Activated T-cell treated with anti-CD3 and anti-CD28 coated beads, Interleukin-2, amount 50 U/mL, for 48 hours (primary cell): ENCODE measurements at regions not wholly inside any gene's neighbourhood (a gene's known extent, or its start where the extent isn't known, plus 50 kb on each side); places are given as distances from the start of the nearest gene placed in this dataset.
"Not testable (repeated sequence)": the region's sequence is repeated elsewhere in the genome, so short reads cannot be mapped to it uniquely, and the experiment has no call there.

Experiments
- DNase-seq, 2 experiments: peaks; one replicate each; pipeline ENCODE4 v3.0.0-alpha.2; 2020

DNA sequence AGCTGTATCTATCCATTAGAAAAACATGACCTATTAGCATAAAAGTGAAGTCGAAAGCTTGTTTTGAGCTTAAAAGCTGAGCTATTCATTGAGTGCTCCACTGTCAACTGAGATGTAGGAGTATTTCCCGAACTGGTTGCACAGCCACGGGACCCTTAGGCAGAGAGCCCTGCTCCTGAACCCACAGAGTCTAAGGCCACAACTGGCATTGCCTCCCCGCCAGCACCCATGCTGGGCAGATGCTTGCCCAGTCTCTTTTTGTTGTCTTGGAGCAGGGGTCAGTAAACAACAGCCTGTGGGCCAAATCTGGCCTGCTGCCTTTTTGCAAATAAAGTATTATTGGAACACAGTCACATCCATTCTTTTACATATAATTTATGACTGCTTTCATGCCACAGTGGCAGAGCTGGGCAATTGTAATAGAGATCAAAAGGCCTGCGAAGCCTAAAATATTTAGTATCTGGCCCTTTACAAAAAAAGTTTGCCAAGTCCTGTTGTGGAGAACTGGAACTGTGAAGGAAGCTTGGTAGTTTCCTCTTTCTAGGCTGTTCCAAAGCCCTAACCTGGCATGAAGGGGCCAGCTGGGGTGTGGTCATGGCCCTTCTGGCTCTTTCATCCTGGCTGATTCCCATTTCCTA lies 58.4 kb upstream of the WAPL start:
- no peak for DNase-seq

DNA sequence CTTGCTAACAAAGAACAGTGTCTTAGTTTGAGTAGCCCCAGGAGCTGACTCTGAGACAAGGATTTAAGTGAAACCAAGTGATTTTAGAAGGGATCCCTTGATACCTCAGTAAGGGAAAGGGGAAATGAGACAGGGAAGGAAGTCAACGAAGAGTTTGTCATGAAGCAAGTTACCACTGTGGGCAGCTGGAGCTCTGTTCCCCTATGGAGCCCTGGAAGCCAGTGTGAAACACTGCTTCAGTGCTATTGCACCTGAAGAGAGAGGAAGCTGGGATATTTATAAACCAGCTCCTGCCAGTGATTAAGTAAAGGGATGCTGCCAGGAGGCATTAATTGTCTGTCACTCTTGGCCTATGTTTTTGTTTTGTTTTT lies 58.9 kb upstream of the WAPL start:
- DNase-seq, result no peak

DNA sequence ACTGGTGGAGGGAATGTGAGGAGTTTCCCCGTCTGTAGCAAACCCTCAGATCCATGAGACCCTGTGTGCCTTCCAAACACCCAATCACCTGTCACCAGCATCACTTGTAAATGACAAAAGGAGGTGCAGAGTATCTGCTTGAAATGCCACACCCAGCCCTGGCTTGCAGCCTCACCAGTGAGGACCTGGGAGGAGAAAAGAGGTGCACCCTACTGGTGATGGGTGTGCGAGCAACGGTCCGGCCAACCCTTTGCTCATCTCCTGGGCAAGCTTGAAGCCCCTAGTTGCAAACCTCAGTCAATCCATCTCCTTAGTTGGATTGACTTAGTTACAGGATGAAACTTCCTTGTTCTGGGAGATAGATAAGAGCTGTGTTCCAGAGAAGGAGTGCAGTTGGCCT lies 62.4 kb upstream of the WAPL start:
- DNase-seq, result peak in 1 of 2 experiments; percentile 28

DNA sequence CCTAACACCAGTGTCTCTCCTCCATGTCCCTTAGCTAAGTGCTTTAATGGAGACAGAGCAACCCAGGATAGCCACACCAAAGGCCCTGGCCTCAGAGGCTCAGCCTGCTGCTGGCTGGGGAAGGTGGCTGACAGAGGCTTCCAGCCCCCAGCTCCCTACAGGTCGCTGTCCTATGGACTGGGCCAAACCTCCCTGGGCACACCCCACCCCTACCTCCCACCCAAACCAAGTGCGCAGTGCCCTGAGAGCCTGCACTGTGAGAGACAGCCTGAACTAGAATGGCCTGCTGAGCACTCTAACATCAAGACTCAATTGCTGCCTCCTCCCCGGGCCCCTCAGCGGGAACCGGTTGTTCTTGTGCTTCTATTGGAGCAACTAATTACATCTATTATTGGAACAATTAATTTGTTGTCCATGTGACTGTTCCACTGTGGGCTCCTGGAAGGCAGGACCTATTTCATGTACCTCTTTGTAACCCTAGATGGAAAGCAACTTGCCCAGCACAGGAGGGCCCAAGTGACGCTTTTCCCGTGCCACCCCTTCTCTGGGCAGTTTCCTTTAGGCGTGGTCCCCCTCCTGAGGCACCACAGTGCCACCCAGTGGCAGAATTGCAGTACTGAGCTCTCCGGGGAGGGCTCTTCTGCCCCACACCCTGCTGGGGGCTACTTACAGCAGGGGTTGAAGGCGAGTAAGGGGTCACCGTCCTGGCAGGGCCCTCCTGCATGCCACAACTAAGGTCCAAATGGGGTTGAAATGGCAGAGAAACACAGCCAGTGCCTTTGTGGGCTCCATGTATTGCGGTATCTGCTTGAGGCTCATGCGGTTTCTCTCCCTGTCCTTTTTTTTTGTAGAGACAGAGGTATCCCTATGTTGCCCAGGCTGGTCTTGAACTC lies 63.7 kb upstream of the WAPL start:
- peak; percentile 80 to 83 for DNase-seq

DNA sequence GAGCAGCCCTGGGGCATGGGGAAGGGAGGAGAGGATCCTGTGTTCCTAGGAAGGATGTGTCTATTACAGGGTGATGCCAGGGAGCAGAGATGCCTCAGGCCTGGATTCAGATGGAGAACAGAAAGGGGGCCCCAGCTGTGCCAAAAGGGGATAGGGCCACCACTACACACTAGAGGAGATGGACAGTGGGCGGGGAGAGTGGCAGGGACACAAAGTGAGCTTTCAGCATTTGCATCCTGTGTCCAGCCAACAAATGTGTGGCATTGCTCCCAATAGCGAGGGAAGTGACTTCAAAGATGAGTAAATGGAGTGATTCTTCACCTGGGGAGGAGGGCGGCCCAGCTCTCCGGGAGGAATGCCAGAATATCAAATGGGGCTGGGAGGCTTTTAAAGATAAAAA lies 64.9 kb upstream of the WAPL start:
- no peak for DNase-seq

DNA sequence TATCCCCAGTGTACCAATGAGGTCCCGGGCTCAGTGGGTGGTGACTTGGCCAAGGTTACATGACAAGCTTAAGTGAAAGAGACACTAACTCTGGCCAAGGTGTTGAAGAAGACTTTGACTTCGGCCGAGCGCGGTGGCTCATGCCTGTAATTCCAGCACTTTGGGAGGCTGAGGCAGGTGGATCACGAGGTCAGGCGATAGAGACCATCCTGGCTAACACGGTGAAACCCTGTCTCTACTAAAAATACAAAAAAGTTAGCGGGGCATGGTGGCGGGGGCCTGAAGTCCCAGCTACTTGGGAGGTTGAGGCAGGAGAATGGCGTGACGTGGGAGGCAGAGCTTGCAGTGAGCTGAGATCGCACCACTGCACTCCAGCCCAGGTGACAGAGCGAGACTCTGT lies 65.6 kb upstream of the OPN4 start:
- DNase-seq, result not testable (repeated sequence)

DNA sequence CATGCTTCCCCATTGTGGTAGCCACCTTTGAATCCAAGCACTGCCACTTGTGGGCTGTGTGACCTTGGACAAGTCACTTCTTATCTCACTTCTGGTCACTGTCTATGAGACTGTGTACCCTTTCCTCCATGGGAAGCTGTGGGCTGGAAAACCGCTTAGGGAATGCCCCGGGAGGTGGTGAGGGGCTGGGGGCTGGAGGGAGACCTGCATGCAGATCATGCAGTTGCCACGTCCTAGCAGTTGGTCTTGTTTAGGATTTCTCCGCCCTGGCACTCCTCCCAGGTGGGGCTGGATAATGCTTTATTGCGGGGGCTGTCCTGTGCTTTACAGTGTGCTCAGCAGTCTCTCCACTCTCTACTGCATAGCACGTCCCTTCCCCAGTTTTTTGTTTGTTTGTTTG lies 62.9 kb upstream of the OPN4 start:
- no peak for DNase-seq

DNA sequence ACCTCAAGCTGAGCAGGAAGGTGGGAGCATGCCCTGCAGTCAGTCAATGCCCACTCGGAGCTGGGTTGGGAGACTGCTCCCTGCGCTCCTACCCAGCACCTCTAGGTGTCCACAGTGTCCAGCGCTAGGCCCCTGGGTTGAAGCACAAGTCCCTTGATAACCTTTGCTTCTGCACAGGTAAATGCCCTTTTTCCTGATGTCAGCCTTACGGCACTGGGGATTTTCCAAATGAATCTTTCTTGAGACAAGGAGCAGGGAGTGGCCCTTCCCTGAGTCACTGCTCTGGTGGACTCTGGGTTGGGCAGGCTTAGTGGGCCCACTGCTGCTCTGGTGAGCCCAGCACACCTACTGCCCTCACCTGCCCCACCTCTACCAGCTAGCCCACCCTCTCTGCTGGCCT lies 61.9 kb upstream of the OPN4 start:
- no peak for DNase-seq

DNA sequence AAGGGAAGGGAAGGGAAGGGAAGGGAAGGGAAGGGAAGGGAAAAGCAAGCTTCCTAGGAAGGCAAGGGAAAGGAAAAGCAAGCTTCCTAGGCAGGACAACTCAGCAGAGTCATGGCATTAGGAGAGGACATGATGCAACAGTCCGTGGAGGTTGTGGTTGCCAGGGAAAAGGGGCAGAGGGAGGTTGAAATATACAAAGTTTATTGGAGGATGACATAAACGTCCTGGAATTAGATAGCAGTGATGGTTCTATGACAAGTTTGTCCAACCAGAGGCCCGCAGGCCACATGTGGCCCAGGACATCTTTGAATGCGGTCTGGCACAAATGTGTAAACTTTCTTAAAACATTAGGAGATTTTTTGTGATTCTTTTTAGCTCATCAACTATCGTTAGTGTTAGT lies 59.8 kb upstream of the OPN4 start:
- no peak for DNase-seq

DNA sequence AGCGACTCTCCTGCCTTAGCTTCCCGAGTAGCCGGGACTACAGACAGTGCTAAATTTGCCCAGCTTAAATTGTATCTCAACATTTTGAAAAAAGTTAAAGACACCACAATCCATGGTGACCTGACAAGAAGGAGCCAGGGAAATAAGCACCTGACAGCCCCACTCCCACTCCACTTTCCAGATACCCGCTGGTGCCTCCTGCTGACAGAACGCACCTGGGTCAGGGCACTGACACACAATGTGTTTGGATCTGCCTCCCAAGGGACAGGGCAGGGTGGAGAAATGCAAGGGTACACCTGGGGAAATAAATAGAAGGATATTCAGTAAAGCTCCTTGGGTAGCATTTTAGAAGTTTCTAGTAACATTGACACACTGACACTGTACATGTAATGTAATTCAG lies 58.9 kb upstream of the OPN4 start:
- DNase-seq, result no peak

DNA sequence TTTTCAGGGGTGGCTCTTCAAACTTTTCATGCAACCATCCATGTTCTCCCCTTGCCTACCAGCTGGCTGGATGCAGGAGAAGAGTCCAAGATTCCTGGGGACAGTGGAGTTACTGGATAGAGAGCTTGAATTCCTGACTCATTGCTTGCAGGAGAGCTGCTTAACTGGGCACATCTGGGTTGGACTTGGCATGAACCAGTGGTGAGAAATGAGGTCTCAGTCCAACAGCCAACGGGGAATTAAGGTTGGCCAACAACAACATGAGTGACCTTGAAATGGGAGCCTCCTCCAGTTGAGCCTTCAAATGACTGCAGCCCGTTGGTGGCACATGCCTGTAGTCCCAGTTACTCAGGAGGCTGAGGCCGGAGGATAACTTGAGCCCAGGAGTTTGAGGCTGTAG lies 58.1 kb upstream of the OPN4 start:
- DNase-seq, result no peak

DNA sequence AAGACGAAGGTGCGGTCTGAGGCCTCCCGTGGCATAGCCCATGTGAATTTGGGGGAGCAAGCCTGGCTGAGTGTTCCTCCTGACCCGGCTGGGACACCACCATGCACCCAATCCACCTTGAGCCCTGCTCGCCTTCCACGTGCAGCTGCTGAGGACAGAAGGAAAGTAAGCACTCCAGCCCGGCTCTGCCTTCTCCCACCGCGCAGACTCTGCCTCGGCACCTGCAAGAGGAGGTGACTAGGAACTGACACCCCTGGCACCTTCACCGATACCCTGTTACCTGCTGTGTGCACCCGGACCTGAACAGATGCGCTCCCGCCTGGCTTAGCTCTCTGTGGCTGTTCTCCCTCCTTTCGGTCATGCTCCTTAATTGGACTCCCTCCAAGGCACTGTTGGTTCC lies 57.0 kb upstream of the OPN4 start:
- DNase-seq, result no peak

DNA sequence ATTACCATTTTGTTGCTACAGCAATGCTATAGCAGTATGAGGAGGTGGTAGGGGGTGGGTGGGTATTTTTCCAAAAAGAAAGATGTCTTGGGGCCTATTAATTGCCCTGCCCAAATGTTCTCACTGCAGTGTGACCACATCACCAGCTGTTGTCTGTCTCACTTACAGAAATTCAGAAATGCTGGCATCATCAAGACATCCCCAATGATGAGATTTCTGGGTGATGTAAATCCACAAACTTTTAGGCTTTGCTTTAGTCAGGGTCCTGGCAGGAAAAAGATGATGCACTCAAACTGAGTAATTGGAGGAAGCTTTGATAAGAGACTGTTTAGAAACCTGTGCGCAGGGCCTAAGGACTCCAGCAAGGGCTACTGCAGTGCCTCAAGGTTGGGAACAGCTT lies 56.2 kb upstream of the OPN4 start:
- DNase-seq, result no peak

DNA sequence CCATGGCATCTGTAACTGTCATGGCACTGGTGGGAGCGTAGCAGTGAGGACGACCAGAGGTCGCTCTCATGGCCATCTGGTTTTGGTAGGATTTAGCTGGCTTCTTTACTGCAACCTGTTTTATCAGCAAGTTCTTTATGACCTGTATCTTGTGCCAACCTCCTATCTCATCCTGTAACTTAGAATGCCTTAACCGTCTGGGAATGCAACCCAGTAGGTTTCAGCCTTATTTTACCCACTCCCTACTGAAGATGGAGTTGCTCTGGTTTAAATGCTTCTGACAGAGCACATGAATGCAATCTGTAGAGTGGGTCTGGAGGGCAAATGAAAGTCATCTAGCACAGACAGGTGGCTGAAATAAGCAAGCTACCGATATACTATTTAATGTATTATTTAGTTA lies 55.3 kb upstream of the OPN4 start:
- no peak for DNase-seq

DNA sequence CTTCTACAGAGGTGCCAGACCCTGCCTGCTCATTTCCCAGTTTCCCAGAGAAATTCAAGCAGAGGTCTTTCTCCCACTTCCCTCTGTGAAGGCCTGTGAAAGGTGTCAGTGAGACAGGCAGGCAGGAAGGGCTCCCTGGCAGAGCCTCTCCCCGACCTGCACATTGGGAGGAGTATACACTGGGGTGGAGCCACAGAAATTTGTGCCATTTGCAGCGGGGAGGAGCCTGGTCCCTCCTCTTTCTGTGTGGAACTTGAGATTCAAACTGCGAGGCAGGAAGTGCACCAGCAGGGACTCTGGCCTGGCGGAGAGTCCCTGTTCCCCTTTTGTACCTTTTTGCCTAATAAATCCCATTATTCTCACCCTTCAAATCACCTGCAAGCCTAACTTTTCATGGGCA lies 54.6 kb upstream of the OPN4 start:
- no peak for DNase-seq

DNA sequence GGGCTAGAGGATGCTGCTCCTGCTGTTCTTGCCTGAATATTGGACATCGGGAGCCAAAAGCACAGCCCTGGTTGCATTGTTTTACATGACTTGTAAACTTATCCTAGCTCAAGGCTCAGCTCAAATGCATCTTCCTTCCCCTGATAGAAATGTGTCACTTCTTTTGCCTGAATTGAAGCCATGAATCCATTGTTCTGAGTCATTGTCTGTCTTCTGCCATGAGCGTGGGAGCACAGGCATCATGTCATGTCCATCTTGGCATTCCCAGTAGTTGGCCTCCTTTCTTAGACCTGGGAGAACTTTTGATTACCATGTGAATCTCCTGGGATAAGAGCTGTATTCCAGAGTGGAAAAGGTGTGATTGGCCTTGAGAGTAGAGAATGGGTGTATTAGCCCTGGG lies 54.1 kb upstream of the OPN4 start:
- DNase-seq, result no peak

DNA sequence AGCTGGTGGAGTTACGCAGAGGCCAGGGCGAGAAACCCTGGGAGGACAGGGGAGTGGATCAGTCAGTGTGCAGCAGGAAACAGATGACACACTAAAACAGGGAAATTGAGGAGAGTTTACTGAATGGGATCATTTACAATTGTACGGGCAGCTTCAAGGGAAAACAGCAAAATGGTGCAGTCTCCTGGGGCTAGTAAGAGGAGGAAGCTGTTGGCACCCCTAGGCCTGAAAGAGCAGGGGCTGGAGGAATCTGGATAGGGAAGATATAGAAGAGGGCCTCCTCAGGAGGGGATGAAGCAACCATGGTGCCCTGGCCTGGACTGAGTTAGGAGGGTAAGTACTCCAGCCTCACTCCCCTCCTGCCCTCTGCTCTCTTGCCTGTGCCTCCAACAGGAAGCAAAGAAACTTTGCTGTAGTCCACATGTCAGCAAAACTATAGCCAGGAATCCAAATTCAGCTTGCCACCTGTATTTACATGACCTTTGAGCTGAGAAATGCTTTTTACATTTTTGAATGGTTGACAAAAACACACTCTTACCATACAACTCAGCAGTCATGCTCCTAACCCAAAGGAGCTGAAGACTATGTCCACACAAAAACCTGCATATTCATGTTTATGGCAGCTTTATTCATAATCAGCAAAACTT lies 52.3 kb upstream of the OPN4 start:
- no peak for DNase-seq

DNA sequence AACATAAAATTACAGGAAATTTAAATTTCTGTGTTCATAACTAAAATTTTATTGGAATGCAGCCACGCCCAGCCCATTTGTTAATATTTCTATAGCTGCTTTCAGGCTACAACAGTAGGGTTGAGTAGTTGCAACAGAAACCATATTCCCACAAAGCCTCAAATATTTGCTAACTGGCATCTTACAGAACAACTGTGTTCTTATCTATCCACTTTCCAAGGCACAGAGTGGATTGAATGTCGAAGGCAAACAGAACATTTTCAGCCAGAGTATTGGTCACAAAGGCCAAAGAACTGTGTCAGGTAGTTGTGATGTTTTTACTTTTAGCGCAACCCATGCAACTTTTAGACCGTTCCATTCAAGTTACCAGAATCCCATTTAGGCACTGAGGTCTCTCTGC lies 51.1 kb upstream of the OPN4 start:
- DNase-seq, result no peak
